ENCODE measurements at regions not wholly inside any gene's neighbourhood (a gene's known extent, or its start where the extent isn't known, plus 50 kb on each side); places are given as distances from the start of the nearest gene placed in this dataset.

- intact Hi-C loops (cut with DNase I; ENCODE audit: low total_unique reads), result no loop called here
- Histone ChIP-seq H3K4me3 (no peak overlapping the region), H3K27me3 (replicated peaks in 1 of 7) (peaks cover 0 to 23% (median under 1%) of the 10 kb centered on the region in 7 donors), H3K9me3 (no peaks in the 10 kb centered on the region), H3K27ac (no peak overlapping the region), H3K36me3 (no peaks in the 10 kb centered on the region), H3K4me1 (peaks cover 0 to 7% (median 0%) of the 10 kb centered on the region in 6 donors)
- TF ChIP-seq POLR2AphosphoS5 (IDR thresholded peaks at IDR 0.05) (no peak), POLR2A (IDR thresholded peaks at IDR 0.05) (no peak), CTCF (IDR thresholded peaks at IDR 0.05 in 8 of 11, conservative IDR thresholded peaks at IDR 0.05 in 3 of 11) (no peak)
- DNase-seq, result no peak
- WGBS, 5 donors, result 73 to 79% (median 76%) methylated on average over 6 of the region's 6 CpGs
Measured at GRCh38 chr15:77746254-77747174, 113.8 kb upstream of the LINGO1 start.

GRCh38 chr15:77744398-77744797 lies 111.7 kb upstream of the LINGO1 start:
- WGBS, 5 donors, result 90 to 97% (median 91%) methylated on average over 6 of the region's 6 CpGs
- intact Hi-C loops (cut with DNase I; ENCODE audit: low total_unique reads), result no loop called here
- H3K36me3 ChIP-seq, result no peaks in the 10 kb centered on the region
- TF ChIP-seq POLR2AphosphoS5 (IDR thresholded peaks at IDR 0.05) (no peak), CTCF (IDR thresholded peaks at IDR 0.05 in 8 of 11, conservative IDR thresholded peaks at IDR 0.05 in 3 of 11) (no peak), POLR2A (IDR thresholded peaks at IDR 0.05) (no peak)
- no peaks in the 10 kb centered on the region for H3K9me3 ChIP-seq
- H3K4me3 ChIP-seq, result no peak overlapping the region
- DNase-seq, result no peak
- no peak overlapping the region for H3K27ac ChIP-seq
- H3K4me1 ChIP-seq, result peaks cover 0 to 7% (median 0%) of the 10 kb centered on the region in 6 donors
- H3K27me3 ChIP-seq (replicated peaks in 1 of 7), result peaks cover 0 to 45% (median 8%) of the 10 kb centered on the region in 7 donors

- 59 to 73% (median 66%) methylated on average over 4 of the region's 4 CpGs for WGBS, 5 donors
- intact Hi-C loops (cut with DNase I; ENCODE audit: low total_unique reads), result no loop called here
Measured at GRCh38 chr15:77742570-77742969, 109.9 kb upstream of the LINGO1 start.

More at GRCh38 chr15:77742570-77742969, 109.9 kb upstream of the LINGO1 start:
- Histone ChIP-seq H3K9me3 (no peaks in the 10 kb centered on the region), H3K4me3 (no peak overlapping the region), H3K27me3 (replicated peaks in 1 of 7) (peaks cover 0 to 52% (median 8%) of the 10 kb centered on the region in 7 donors), H3K4me1 (peaks cover 0 to 7% (median 0%) of the 10 kb centered on the region in 6 donors), H3K36me3 (no peaks in the 10 kb centered on the region), H3K27ac (no peak overlapping the region)
- DNase-seq, result no peak
- TF ChIP-seq POLR2A (IDR thresholded peaks at IDR 0.05), result no peak
- no peak for TF ChIP-seq POLR2AphosphoS5 (IDR thresholded peaks at IDR 0.05)
- no peak for TF ChIP-seq CTCF (IDR thresholded peaks at IDR 0.05 in 8 of 11, conservative IDR thresholded peaks at IDR 0.05 in 3 of 11)
